ENCODE measurements at regions not wholly inside any gene's neighbourhood (a gene's known extent, or its start where the extent isn't known, plus 50 kb on each side); places are given as distances from the start of the nearest gene placed in this dataset.

- Mint-ChIP-seq H3K36me3 (no peaks in the 10 kb centered on the region), H3K4me3 (no peak overlapping the region), H3K27me3 (peaks cover 19% of the 10 kb centered on the region), H3K4me1 (no peaks in the 10 kb centered on the region), H3K27ac (no peak overlapping the region), H3K9me3 (no peaks in the 10 kb centered on the region)
- no peak for DNase-seq
Observed at GRCh38 chr6:69623357-69623756, 173.5 kb downstream of the LMBRD1 start.

GRCh38 chr6:69622924-69623323 is 173.9 kb downstream of the LMBRD1 start:
- Mint-ChIP-seq H3K9me3 (no peaks in the 10 kb centered on the region), H3K36me3 (no peaks in the 10 kb centered on the region), H3K4me3 (no peak overlapping the region), H3K4me1 (no peaks in the 10 kb centered on the region), H3K27me3 (peaks cover 19% of the 10 kb centered on the region), H3K27ac (no peak overlapping the region)
- no peak for DNase-seq

GRCh38 chr6:69622230-69622629 is 174.6 kb downstream of the LMBRD1 start:
- H3K27ac Mint-ChIP-seq, result no peak overlapping the region
- no peak overlapping the region for H3K4me3 Mint-ChIP-seq
- no peaks in the 10 kb centered on the region for H3K9me3 Mint-ChIP-seq
- H3K36me3 Mint-ChIP-seq, result no peaks in the 10 kb centered on the region
- peaks cover 19% of the 10 kb centered on the region for H3K27me3 Mint-ChIP-seq
- no peaks in the 10 kb centered on the region for H3K4me1 Mint-ChIP-seq
- no peak for DNase-seq

- no peak for DNase-seq
- Mint-ChIP-seq H3K4me3 (no peak overlapping the region), H3K27ac (no peak overlapping the region), H3K27me3 (peaks cover 3% of the 10 kb centered on the region), H3K36me3 (no peaks in the 10 kb centered on the region), H3K9me3 (no peaks in the 10 kb centered on the region), H3K4me1 (no peaks in the 10 kb centered on the region)
Observed at GRCh38 chr6:69617163-69617562, 179.6 kb downstream of the LMBRD1 start.

- peaks cover 8% of the 10 kb centered on the region for H3K27me3 Mint-ChIP-seq
- H3K9me3 Mint-ChIP-seq, result no peaks in the 10 kb centered on the region
- DNase-seq, result no peak
- H3K4me3 Mint-ChIP-seq, result no peak overlapping the region
- no peaks in the 10 kb centered on the region for H3K4me1 Mint-ChIP-seq
- H3K27ac Mint-ChIP-seq, result no peak overlapping the region
- H3K36me3 Mint-ChIP-seq, result no peaks in the 10 kb centered on the region
Observed at GRCh38 chr6:69609836-69610472, 186.9 kb downstream of the LMBRD1 start.

GRCh38 chr6:69601132-69601531 is 195.7 kb downstream of the LMBRD1 start:
- H3K9me3 Mint-ChIP-seq, result no peaks in the 10 kb centered on the region
- no peaks in the 10 kb centered on the region for H3K4me1 Mint-ChIP-seq
- H3K27me3 Mint-ChIP-seq, result peaks cover 9% of the 10 kb centered on the region
- DNase-seq, result no peak
- H3K4me3 Mint-ChIP-seq, result no peak overlapping the region
- no peak overlapping the region for H3K27ac Mint-ChIP-seq
- H3K36me3 Mint-ChIP-seq, result no peaks in the 10 kb centered on the region

GRCh38 chr6:69594405-69594804 is 202.4 kb downstream of the LMBRD1 start:
- Mint-ChIP-seq H3K4me3 (no peak overlapping the region), H3K27me3 (peaks cover 12% of the 10 kb centered on the region), H3K4me1 (no peaks in the 10 kb centered on the region), H3K36me3 (no peaks in the 10 kb centered on the region), H3K9me3 (no peaks in the 10 kb centered on the region), H3K27ac (no peak overlapping the region)
- DNase-seq, result no peak

- Mint-ChIP-seq H3K27ac (no peak overlapping the region), H3K4me3 (no peak overlapping the region), H3K36me3 (no peaks in the 10 kb centered on the region), H3K9me3 (no peaks in the 10 kb centered on the region), H3K27me3 (peaks cover 12% of the 10 kb centered on the region), H3K4me1 (no peaks in the 10 kb centered on the region)
- DNase-seq, result no peak
Observed at GRCh38 chr6:69593706-69594105, 203.1 kb downstream of the LMBRD1 start.

GRCh38 chr6:69589626-69590025 is 207.2 kb downstream of the LMBRD1 start:
- Mint-ChIP-seq H3K4me3 (no peak overlapping the region), H3K27me3 (peaks cover 26% of the 10 kb centered on the region), H3K27ac (no peak overlapping the region), H3K9me3 (no peaks in the 10 kb centered on the region), H3K4me1 (peaks cover 14% of the 10 kb centered on the region), H3K36me3 (no peaks in the 10 kb centered on the region)
- no peak for DNase-seq

GRCh38 chr6:69584913-69585729 is 211.7 kb downstream of the LMBRD1 start:
- no peak overlapping the region for H3K4me3 Mint-ChIP-seq
- H3K36me3 Mint-ChIP-seq, result no peaks in the 10 kb centered on the region
- H3K9me3 Mint-ChIP-seq, result no peaks in the 10 kb centered on the region
- DNase-seq, result peak; percentile 6
- peaks cover 42% of the 10 kb centered on the region for H3K27me3 Mint-ChIP-seq
- no peak overlapping the region for H3K27ac Mint-ChIP-seq
- H3K4me1 Mint-ChIP-seq, result peaks cover 23% of the 10 kb centered on the region

- Mint-ChIP-seq H3K4me1 (peaks cover 23% of the 10 kb centered on the region), H3K4me3 (no peak overlapping the region), H3K27ac (no peak overlapping the region), H3K27me3 (peaks cover 42% of the 10 kb centered on the region), H3K36me3 (no peaks in the 10 kb centered on the region), H3K9me3 (no peaks in the 10 kb centered on the region)
- DNase-seq, result no peak
Observed at GRCh38 chr6:69584536-69584912, 212.3 kb downstream of the LMBRD1 start.

GRCh38 chr6:69581581-69581980 is 215.2 kb downstream of the LMBRD1 start:
- Mint-ChIP-seq H3K9me3 (no peaks in the 10 kb centered on the region), H3K27me3 (peaks cover 54% of the 10 kb centered on the region), H3K4me1 (peaks cover 23% of the 10 kb centered on the region), H3K4me3 (no peak overlapping the region), H3K36me3 (no peaks in the 10 kb centered on the region), H3K27ac (no peak overlapping the region)
- no peak for DNase-seq

- peak overlapping the region; percentile 58 for H3K27ac Mint-ChIP-seq
- DNase-seq, result no peak
- H3K27me3 Mint-ChIP-seq, result peaks cover 50% of the 10 kb centered on the region
- no peaks in the 10 kb centered on the region for H3K36me3 Mint-ChIP-seq
- no peak overlapping the region for H3K4me3 Mint-ChIP-seq
- peaks cover 20% of the 10 kb centered on the region for H3K4me1 Mint-ChIP-seq
- no peaks in the 10 kb centered on the region for H3K9me3 Mint-ChIP-seq
Observed at GRCh38 chr6:69580706-69581105, 216.1 kb downstream of the LMBRD1 start.

GRCh38 chr6:69578361-69578890 is 218.4 kb downstream of the LMBRD1 start:
- no peak for DNase-seq
- Mint-ChIP-seq H3K4me3 (no peak overlapping the region), H3K27ac (no peak overlapping the region), H3K36me3 (no peaks in the 10 kb centered on the region), H3K27me3 (peaks cover 37% of the 10 kb centered on the region), H3K9me3 (no peaks in the 10 kb centered on the region), H3K4me1 (peaks cover 4% of the 10 kb centered on the region)

- Mint-ChIP-seq H3K36me3 (no peaks in the 10 kb centered on the region), H3K27me3 (peaks cover 8% of the 10 kb centered on the region), H3K4me3 (no peak overlapping the region), H3K4me1 (no peaks in the 10 kb centered on the region), H3K27ac (no peak overlapping the region), H3K9me3 (peaks cover 3% of the 10 kb centered on the region)
- no peak for DNase-seq
Observed at GRCh38 chr6:69571234-69571633, 225.6 kb downstream of the LMBRD1 start.

GRCh38 chr6:69570106-69570505 is 226.7 kb downstream of the LMBRD1 start:
- DNase-seq, result no peak
- peaks cover 8% of the 10 kb centered on the region for H3K27me3 Mint-ChIP-seq
- H3K4me1 Mint-ChIP-seq, result no peaks in the 10 kb centered on the region
- peaks cover 3% of the 10 kb centered on the region for H3K9me3 Mint-ChIP-seq
- H3K27ac Mint-ChIP-seq, result no peak overlapping the region
- no peaks in the 10 kb centered on the region for H3K36me3 Mint-ChIP-seq
- H3K4me3 Mint-ChIP-seq, result no peak overlapping the region
